NT2/D1 (cell line): ENCODE measurements at regions not wholly inside any gene's neighbourhood (a gene's known extent, or its start where the extent isn't known, plus 50 kb on each side); places are given as distances from the start of the nearest gene placed in this dataset.

ENCODE experiments used
- DNase-seq: peaks from one replicate; pipeline ENCODE4 v3.0.0-alpha.2; 2011; ENCODE audit warnings: low read depth, low spot score
- H3K27me3 ChIP-seq: 2 replicates; pipeline ENCODE4 v1.6.0; 2011; ENCODE audit warnings: mild to moderate bottlenecking; ENCODE audit not compliant: insufficient read length, insufficient read depth
- H3K36me3 ChIP-seq: 2 replicates; pipeline ENCODE4 v1.6.1; 2011; ENCODE audit warnings: mild to moderate bottlenecking, low read length, mixed read lengths; ENCODE audit not compliant: insufficient read depth, insufficient read length
- H3K4me1 ChIP-seq: 2 replicates; pipeline ENCODE4 v1.5.1; 2011; ENCODE audit not compliant: insufficient read depth, insufficient read length
- H3K4me3 ChIP-seq: 2 replicates; pipeline ENCODE4 v1.5.1; 2011; ENCODE audit warnings: low read depth; ENCODE audit not compliant: insufficient read length
- H3K9ac ChIP-seq: 2 replicates; pipeline ENCODE4 v1.6.0; 2011; ENCODE audit warnings: low read depth; ENCODE audit not compliant: insufficient read length
- H3K9me3 ChIP-seq: 2 replicates; pipeline ENCODE4 v1.5.1; 2011; ENCODE audit warnings: mild to moderate bottlenecking, low read length; ENCODE audit not compliant: insufficient read depth
- SUZ12 ChIP-seq: IDR thresholded peaks from 2 replicates; pipeline ENCODE4 v1.6.1; 2011; ENCODE audit not compliant: insufficient read length, insufficient read depth; ENCODE audit errors: extremely low read depth
- YY1 ChIP-seq: IDR thresholded peaks from 2 replicates; pipeline ENCODE4 v1.6.1; 2011; ENCODE audit not compliant: insufficient read length, insufficient read depth
- ZNF274 ChIP-seq: IDR thresholded peaks from 2 replicates; pipeline ENCODE4 v1.6.1; 2011; ENCODE audit warnings: mild to moderate bottlenecking, low read depth, low read length

DNA sequence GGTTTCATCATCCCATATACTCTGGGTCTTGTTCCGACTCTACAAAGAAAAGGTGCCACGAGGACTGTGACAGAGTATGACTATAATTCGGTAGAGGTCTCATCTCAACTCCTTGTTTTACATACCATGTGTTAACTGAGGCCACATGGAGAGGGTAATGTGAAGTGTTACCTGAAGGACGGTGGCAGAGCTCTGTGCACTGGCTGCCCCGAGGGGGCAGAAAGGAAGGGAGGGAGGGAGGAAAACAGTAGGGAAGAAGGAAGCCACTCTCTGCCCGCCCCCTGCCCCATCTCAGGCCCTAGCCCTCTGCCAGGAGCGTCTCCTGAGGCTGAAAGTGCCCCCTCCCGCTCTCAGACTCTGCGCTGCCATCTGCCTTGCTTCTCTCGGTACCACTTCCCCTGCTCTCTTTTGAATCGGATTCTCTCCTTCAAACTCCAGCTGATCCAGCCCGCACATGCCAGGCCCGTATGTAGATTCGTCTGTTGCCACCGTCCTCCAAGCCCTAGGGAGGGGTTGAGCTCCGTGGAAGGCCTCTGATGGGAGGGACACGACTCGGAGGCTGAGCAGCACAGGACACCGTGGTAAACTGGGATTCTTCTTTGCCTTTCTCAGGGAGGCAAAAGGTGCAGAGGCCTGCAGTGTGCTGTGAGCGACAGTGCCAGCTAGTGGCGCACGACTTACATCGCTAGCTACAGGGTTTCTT is 70.5 kb upstream of the ATP10A start:
- H3K4me1 ChIP-seq = no peaks in the 10 kb centered on the region
- H3K9me3 ChIP-seq = peaks cover 12% of the 10 kb centered on the region; the same call in 1 of the 2 replicates
- peak overlapping the region; percentile 34 for H3K4me3 ChIP-seq
- peak overlapping the region; percentile 61 for H3K9ac ChIP-seq
- TF ChIP-seq ZNF274 (no peak), SUZ12 (no peak), YY1 (no peak)
- no peaks in the 10 kb centered on the region for H3K36me3 ChIP-seq
- H3K27me3 ChIP-seq = no peaks in the 10 kb centered on the region
- peak; percentile 66 for DNase-seq

DNA sequence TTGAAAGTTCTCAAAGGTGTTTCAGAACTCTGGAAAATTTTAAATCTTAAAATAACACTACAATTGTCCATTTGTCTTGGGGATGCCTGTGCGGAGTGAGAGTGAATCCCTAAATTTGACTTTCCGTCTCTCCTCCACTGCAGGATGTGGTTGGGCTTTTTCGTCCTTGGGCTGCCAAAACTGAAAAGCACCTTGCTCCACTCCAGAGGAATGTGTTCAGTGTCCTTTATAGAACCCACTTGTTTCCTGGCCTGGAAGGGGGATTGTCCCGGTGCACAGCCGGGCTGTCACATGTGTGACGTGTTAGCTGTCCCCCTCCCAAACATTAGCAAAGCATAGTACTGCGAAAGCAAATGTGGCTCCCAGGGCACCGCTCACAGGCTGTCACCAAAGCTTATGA is 69.6 kb upstream of the ATP10A start:
- DNase-seq = no peak
- Histone ChIP-seq H3K9me3 (peaks cover 12% of the 10 kb centered on the region; the same call in 1 of the 2 replicates), H3K4me1 (no peaks in the 10 kb centered on the region), H3K36me3 (no peaks in the 10 kb centered on the region), H3K4me3 (no peak overlapping the region), H3K27me3 (no peaks in the 10 kb centered on the region), H3K9ac (no peak overlapping the region)
- TF ChIP-seq ZNF274 (no peak), SUZ12 (no peak), YY1 (no peak)

DNA sequence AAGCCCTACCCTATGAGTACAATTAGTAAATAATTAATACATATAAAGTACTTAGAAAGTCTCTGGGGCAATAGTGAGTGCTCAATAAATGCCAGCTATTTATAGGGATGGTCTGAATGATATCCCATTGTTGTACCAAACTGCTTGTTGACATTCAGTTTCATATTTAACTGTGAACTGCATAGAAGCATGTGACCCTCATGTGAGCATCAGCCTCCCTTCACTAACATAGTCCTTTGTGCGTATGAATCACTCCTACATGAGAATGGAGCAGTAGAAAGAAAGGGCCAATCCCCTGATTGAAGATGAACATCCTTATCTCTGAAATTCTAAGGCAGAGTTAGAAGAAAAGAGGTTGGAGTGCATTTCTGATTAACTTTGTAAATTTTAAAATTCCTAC is 68.7 kb upstream of the ATP10A start:
- no peak for TF ChIP-seq ZNF274
- no peak for TF ChIP-seq YY1
- no peak for TF ChIP-seq SUZ12
- Histone ChIP-seq H3K9ac (no peak overlapping the region), H3K9me3 (peaks cover 12% of the 10 kb centered on the region; the same call in 1 of the 2 replicates), H3K4me3 (no peak overlapping the region), H3K36me3 (no peaks in the 10 kb centered on the region), H3K4me1 (no peaks in the 10 kb centered on the region), H3K27me3 (no peaks in the 10 kb centered on the region)
- DNase-seq = no peak

DNA sequence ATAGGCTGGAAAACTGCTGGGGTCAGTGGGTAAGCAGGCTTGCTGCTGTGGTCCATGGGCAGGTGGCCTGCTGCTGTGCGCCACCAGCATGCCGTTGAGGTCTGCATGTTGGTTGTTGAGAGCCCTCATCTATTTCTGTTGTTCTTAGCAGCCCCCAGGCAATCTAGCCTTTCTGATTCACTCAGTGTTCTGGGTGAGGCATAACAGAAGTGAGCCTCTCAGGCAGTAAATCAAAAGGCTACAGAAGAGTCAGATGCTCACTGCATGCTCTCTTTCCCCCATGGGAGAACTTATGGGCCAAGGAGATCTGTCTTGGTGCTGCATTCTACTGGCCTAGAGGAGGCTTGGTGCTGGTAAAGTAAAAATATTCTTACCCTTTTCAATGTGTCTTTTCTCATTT is 67.8 kb upstream of the ATP10A start:
- Histone ChIP-seq H3K9me3 (peaks cover 12% of the 10 kb centered on the region; the same call in 1 of the 2 replicates), H3K27me3 (no peaks in the 10 kb centered on the region), H3K4me1 (no peaks in the 10 kb centered on the region), H3K36me3 (no peaks in the 10 kb centered on the region), H3K4me3 (no peak overlapping the region), H3K9ac (no peak overlapping the region)
- TF ChIP-seq YY1 = no peak
- no peak for TF ChIP-seq SUZ12
- TF ChIP-seq ZNF274 = no peak
- no peak for DNase-seq
